Fibroblast of upper back skin (primary cell): ENCODE measurements at regions not wholly inside any gene's neighbourhood (a gene's known extent, or its start where the extent isn't known, plus 50 kb on each side); places are given as distances from the start of the nearest gene placed in this dataset.
A peak's percentile ranks its signal among the peaks of the same experiment; 100 is the strongest.
"Not testable (repeated sequence)": the region's sequence is repeated elsewhere in the genome, so short reads cannot be mapped to it uniquely, and the experiment has no call there.

Experiments
- DNase-seq: peaks from one replicate; pipeline ENCODE4 v3.0.0-alpha.2; 2013

- no peak for DNase-seq
Measured at GRCh38 chr5:74459984-74460383, 180.5 kb downstream of the ENC1 start.

DNA sequence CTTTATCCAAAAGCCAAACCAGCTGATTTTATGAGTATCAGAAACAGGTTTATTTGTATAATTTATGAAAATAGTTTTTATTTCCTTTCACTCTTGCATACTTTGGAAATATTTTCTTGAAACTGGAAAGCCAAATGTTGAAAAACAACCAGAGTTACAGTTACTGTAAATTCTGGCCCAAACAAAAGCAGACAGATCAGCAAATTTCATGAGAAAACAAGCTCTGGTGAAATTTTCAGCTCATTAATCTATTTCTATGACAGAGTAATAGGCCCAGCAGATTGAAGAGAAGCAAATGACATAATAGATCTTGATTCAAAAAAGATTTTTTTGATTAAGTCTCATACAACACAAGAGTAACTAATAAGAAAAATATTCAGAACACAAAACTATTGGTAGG, 182.7 kb downstream of the ENC1 start:
- DNase-seq: no peak

- no peak for DNase-seq
Measured at GRCh38 chr5:74454263-74455030, 186.1 kb downstream of the ENC1 start.

DNA sequence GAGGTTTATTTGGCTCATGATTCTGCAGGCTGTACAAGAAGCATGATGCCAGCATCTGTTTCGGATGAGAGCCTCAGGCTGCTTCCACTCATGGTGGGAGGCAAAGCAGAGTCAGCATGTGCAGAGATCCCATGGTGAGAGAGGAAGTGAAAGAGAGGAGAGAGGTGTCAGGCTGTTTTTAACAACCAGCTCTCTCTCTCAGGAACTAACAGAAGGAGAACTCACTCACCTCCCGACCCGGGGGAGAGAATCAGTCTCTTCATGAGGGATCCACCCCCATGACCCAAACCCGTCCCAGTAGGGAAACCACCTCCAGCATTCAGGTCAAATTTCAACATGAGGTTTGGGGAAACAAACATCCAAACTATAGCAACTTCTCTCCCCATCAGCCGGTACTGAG, 187.7 kb downstream of the ENC1 start:
- DNase-seq: no peak

DNA sequence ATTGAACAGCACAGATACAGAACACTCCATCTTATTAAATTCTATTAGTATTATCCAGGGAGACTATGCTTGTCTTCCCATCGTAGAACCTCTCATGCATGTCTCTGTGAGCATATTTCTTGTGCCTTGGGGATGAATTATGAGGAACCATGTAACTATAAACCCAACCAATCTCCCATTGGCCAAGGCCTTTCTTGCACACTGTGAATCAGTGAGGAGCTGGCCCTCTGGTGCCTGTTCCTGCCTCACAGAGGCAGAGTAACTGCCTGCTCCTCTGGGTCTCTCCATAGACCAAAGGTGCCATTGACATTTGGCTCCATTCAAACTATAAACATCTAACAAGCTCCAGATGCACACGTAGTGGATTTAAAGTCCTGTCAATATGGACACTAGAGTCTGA, 190.4 kb downstream of the ENC1 start:
- no peak for DNase-seq

DNA sequence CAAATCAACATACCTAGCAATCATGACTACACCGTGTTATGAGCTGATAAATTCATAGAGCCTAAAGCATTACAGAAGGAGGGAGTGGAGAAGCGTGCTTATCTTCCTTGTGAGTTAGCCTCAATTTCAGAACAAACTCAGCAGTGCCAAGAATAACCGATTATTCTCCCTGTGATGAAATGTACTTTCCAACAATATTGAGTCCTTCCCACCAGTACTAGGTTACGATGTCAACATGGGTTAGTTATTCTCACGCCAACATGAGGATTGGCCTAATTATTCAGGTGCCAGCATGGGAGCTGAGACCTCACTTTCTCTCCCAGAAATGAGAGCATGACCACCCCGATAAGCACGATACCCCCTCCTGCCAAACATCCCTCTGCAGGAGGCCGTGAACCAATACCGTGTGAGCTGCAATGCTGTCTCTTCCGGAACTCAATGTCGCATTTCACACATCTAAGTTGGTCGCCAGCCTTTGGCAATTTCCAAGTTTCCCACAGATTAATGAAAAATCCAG, 193.7 kb downstream of the ENC1 start:
- no peak for DNase-seq

- DNase-seq: no peak
Measured at GRCh38 chr5:74442466-74442865, 198.1 kb downstream of the ENC1 start.

GRCh38 chr5:74441616-74442015, 198.9 kb downstream of the ENC1 start:
- no peak for DNase-seq

DNA sequence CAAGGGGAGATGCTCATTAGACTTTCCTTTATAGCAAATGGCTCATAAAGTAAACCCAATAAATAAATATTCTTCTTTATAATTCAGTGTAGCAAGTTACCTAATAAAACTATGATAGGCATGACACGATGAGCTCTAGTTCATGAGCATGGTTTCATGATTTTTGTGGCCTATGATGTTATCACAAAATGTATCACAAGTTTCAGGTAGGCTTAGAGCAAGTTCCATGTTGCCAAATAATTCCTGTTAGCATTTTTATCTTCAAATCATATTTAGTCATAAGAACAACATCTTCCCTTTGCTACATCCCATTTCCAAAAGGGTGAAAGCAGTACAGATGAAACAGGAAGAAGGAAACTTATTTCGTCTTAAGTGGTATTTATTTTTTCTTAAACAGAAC, 200.2 kb downstream of the ENC1 start:
- DNase-seq: no peak

- not testable (repeated sequence) for DNase-seq
Measured at GRCh38 chr5:74437870-74438269, 202.7 kb downstream of the ENC1 start.

GRCh38 chr5:74433896-74434829, 206.4 kb downstream of the ENC1 start:
- DNase-seq: no peak

- peak; percentile 51 for DNase-seq
Measured at GRCh38 chr5:74433255-74433895, 207.2 kb downstream of the ENC1 start.

DNA sequence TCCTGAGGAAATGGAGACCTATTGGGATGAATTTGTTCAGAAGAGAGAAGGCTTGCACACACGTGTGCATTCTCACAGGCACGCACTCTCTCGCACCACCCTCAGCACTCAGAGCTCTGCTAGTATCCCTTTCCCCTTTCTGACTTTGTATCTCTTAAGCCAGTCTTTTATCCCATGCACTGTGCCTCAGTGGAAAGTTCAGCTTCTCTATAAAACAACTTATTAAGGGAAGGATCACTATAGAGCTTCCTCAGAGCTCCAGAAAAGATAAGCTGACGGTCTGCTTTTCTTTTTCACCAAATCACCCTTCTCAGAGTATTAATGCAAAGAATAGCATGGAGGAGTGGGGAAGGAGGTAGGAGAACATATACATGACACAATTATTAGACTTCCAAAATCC, 207.8 kb downstream of the ENC1 start:
- no peak for DNase-seq

DNA sequence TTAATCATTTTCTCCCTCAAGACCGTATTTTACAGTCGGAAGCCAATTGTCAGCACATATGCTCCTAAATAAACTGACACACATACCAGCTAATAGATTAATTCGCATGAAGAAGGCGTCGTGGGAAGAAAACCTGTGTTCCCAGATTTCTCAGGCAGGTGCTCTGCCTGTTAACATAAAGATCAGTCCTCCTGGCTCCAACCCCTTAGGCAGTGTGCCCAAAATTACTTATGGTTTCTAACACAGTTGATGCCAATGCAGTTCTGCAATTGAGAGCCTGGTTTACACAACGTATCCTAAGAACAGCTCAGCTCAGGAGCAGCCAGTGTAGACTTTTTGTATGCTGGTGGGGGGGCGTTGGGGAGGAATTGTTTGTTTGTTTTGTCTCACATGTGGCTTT, 208.3 kb downstream of the ENC1 start:
- no peak for DNase-seq

DNA sequence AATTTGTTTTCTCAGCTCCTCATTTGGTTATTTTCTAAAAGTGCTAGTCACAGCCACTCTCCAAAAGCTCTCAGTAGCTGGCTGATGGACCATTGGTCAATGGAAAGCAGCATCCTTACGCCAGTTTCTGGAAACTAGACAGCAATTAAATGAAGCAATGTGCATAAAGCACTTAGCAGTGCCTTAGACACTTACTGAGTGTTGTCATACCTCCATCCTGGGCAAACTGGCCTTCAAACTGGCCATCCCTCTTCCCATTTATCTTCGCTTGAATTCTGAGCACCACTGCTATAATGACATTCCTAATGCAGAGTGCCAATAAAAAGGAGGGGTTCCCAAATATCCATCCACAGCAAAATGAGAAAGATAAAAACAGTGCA, 209.2 kb downstream of the ENC1 start:
- DNase-seq: no peak

GRCh38 chr5:74430631-74431289, 209.8 kb downstream of the ENC1 start:
- no peak for DNase-seq

- DNase-seq: no peak
Measured at GRCh38 chr5:74429495-74429894, 211.0 kb downstream of the ENC1 start.

- DNase-seq: no peak
Measured at GRCh38 chr5:74428876-74429275, 211.7 kb downstream of the ENC1 start.

DNA sequence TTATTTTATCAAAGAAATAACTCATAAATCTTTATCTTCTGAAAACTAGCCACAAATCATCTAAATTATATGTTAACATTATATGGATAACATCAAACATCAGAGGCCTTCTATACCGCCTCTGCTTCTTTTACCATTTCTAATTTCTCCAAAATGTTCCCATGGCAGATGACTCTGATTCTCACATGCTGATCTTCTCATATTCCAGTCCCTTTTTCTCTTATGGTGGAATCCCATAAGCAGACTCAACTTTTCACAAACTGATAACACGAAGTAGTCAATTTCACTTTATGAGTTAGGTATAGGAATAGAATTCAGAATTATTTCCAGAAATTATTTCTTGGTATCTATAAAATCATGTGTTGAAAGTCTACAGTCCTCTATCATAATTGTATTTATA, 212.3 kb downstream of the ENC1 start:
- DNase-seq: no peak

DNA sequence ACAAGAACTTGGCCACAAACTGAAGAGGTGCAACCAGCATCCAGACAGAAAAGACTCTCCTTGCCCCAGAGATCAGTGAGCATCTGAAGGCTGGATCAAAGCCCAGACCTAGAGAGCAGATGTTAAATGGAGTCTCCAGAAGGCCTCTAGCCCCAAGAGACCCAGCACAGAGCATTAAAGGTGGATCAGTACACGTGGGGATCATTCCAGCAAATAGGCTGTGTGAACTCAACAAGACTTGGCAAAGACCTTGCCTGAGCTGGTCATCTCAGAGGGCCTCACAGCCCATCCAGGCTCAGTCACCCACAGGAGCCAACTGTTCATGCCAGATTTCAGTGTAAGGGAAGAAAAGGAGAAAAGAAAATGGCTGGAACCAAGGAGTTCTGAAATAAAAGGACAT, 214.0 kb downstream of the ENC1 start:
- DNase-seq: peak; percentile 24

DNA sequence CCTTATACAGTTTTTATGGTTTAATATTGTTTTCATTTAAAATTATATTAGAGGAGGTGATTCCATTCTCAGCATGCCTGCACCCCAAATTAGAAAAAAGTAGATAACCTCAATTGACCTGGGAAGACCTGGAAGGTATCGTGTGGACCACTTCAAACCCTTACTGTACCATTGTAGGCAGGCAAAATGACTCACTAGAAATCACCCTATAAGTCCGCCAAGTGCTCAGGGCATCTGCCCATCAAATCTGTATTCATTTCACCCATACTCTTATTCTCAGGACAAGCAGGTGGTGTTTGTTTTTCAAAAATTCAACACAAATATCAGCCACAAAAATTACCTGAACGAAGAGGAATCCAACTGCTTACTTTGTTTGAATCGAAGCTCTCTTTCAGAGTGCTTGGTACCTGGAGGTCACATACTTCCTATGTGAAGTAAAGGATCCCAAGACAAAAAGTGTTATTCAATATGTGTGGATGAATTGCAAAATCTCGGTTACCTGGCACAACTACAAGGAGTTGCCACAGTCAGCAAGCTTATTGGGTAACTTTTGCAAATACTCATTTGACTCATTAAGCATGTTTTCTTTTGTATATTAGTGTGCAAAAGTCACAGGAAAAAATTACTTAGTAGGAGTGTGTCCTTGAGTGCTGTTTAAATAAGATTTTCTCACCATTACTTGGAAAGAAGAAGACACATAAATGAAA, 216.2 kb downstream of the ENC1 start:
- no peak for DNase-seq

GRCh38 chr5:74423383-74423782, 217.1 kb downstream of the ENC1 start:
- DNase-seq: no peak
